ENCODE measurements at regions not wholly inside any gene's neighbourhood (a gene's known extent, or its start where the extent isn't known, plus 50 kb on each side); places are given as distances from the start of the nearest gene placed in this dataset.
"Not testable (repeated sequence)": the region's sequence is repeated elsewhere in the genome, so short reads cannot be mapped to it uniquely, and the experiment has no call there.

DNA sequence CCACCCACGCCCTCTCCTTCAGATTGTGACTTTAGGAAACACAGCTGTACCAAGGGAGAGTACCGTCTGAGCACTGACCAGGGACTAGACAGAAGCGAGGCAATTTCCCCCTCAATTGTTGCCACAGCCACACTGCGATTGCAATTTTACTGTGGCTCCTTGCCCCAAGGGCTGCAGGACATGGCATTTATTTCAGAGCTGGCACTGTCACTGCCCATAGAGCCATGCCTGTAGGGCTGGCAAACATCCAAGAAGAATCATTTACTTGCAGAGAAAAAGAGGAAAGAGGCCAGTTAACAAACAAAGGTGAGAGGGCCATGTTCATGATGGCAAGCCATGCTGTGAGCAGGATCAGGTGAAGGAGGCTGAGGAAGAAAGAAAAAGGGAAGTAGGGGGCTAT lies 129.6 kb downstream of the EMP1 start:
- Mint-ChIP-seq H3K27me3 (ENCODE audit: insufficient read depth) (peaks cover 26% of the 10 kb centered on the region), H3K4me3 (no peak overlapping the region), H3K9me3 (no peaks in the 10 kb centered on the region), H3K4me1 (ENCODE audit: low read depth) (no peaks in the 10 kb centered on the region), H3K36me3 (ENCODE audit: low read depth) (no peaks in the 10 kb centered on the region), H3K27ac (no peak overlapping the region)
- TF ChIP-seq CTCF (IDR thresholded peaks at IDR 0.05): no peak
- no peak for DNase-seq

DNA sequence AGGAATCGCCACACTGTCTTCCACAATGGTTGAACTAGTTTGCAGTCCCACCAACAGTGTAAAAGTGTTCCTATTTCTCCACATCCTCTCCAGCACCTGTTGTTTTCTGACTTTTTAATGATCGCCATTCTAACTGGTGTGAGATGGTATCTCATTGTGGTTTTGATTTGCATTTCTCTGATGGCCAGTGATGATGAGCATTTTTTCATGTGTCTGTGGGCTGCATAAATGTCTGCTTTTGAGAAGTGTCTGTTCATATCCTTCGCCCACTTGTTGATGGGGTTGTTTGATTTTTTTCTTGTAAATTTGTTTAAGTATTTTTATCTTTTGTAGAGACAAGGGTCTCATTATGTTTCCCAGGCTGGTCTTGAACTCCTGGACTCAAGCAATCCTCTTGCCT lies 128.5 kb downstream of the EMP1 start:
- H3K4me3 Mint-ChIP-seq; H3K27ac Mint-ChIP-seq; H3K9me3 Mint-ChIP-seq; H3K36me3 Mint-ChIP-seq (ENCODE audit: low read depth); H3K4me1 Mint-ChIP-seq (ENCODE audit: low read depth); DNase-seq: not testable (repeated sequence)
- H3K27me3 Mint-ChIP-seq (ENCODE audit: insufficient read depth): peaks cover 24% of the 10 kb centered on the region

DNA sequence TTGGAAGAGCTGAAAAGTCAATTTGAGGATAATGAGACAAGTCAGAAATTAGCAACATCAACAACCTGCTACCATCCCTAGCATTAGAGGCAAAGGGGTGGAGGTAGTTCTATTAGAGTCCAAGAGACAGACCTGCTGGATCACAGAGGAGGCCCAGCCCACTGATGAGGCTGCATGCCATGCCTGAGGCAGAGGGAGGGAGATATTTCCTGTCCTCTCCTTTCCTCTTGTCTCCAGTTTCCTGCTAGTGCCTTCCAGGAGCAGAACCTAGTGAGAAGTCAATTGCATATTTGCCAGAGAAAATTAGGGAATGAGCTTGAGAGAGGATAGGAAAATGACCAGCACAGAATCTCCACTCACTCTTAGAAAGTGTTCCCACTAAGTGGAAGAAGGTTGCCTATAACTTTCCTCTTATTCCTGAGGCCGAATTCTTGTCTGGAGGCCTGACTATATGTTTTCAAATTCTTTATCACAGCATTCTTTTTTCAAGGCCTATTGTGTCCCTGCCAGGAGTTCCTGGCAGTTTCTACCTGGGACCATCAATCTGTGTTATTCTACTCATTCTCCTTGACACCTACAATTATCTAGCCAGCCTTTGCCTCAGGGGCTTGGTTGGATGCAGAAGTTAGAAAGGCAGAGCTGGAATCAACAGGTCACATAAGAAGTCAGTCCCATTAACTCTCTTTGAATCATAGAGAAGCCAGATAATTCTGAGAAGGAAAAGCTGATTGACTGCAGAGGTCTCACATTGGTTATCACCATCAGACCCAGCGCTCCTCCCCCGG lies 121.9 kb downstream of the EMP1 start:
- no peak overlapping the region for H3K27ac Mint-ChIP-seq
- TF ChIP-seq CTCF (IDR thresholded peaks at IDR 0.05): no peak
- no peak overlapping the region for H3K4me3 Mint-ChIP-seq
- no peaks in the 10 kb centered on the region for H3K9me3 Mint-ChIP-seq
- DNase-seq: no peak
- no peaks in the 10 kb centered on the region for H3K36me3 Mint-ChIP-seq (ENCODE audit: low read depth)
- H3K4me1 Mint-ChIP-seq (ENCODE audit: low read depth): no peaks in the 10 kb centered on the region
- peaks cover 27% of the 10 kb centered on the region for H3K27me3 Mint-ChIP-seq (ENCODE audit: insufficient read depth)

DNA sequence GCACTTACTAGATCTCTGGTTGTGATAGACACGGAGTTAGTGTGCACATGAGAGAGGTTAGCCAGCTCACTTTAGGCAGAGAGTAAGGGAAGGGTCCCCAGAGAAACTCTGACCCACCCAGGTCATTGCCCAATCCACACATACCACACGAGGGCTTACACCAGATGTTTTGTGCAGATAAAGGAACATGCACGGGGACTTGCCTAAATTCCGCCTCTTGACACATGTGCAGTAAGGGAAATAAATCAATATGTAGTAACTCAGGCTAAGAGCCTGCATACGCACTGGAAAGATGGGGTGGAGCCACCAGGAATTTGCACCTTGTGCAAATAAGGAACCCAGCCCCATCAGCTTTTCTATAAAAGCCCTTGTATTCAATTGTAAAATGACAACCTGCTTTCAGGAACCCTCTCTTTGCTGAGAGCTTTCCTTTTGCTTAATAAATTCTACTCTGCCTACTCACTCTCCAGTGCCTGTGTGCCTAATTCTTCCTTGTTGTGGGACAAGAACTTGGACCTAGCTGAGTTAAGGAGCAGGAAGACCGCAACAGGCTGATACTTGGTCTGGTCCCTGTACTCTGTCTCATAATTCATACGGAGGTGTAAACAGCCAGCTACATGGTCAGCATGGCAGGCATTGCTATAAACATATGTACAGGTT lies 120.2 kb downstream of the EMP1 start:
- DNase-seq: no peak
- Mint-ChIP-seq H3K9me3 (no peaks in the 10 kb centered on the region), H3K36me3 (ENCODE audit: low read depth) (no peaks in the 10 kb centered on the region), H3K4me1 (ENCODE audit: low read depth) (no peaks in the 10 kb centered on the region), H3K4me3 (no peak overlapping the region), H3K27me3 (ENCODE audit: insufficient read depth) (peaks cover 18% of the 10 kb centered on the region), H3K27ac (no peak overlapping the region)
- TF ChIP-seq CTCF (IDR thresholded peaks at IDR 0.05): no peak

DNA sequence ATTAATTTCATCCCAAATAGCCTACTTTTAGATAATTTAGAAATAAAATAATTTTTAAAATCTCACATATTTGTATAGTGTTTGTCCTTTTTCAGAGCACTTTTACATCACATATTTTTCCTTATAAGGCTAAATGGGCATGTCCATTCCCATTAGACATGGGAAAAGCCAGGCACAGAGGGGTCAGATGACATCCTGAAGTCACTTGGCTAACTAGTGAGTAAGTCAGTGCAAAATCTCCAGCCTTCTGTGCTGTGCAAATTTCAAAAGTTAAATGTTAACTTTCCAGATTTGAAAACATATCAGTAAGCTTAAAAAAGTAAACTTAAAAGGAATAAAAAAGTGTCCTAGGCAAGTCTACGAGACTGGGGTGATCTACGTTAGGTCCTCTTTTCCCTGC lies 117.4 kb downstream of the EMP1 start:
- Mint-ChIP-seq H3K4me3 (no peak overlapping the region), H3K4me1 (ENCODE audit: low read depth) (no peaks in the 10 kb centered on the region), H3K9me3 (no peaks in the 10 kb centered on the region), H3K27ac (no peak overlapping the region), H3K27me3 (ENCODE audit: insufficient read depth) (peaks cover 15% of the 10 kb centered on the region), H3K36me3 (ENCODE audit: low read depth) (no peaks in the 10 kb centered on the region)
- no peak for TF ChIP-seq CTCF (IDR thresholded peaks at IDR 0.05)
- DNase-seq: no peak

DNA sequence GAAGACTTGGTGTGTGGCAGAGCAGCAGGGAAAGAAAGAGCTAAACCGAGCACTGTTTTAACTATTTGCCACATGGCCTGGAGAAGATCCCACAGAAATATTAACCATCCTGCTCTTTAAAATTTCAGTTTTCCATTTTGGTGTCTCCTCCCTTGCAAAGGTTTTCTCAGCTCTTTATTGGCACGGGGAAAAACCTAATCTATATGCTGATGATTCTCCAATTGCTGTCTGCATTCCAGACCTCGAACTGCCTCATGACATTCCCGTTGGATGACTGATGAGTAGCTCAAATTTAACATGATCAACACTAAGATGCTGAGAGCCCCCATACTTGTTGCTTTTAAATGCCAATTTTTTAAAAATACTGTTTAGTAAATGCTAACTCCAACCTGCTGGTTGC lies 115.0 kb downstream of the EMP1 start:
- no peak overlapping the region for H3K4me3 Mint-ChIP-seq
- no peak for TF ChIP-seq CTCF (IDR thresholded peaks at IDR 0.05)
- H3K27ac Mint-ChIP-seq: no peak overlapping the region
- no peaks in the 10 kb centered on the region for H3K36me3 Mint-ChIP-seq (ENCODE audit: low read depth)
- DNase-seq: no peak
- H3K4me1 Mint-ChIP-seq (ENCODE audit: low read depth): no peaks in the 10 kb centered on the region
- no peaks in the 10 kb centered on the region for H3K9me3 Mint-ChIP-seq
- H3K27me3 Mint-ChIP-seq (ENCODE audit: insufficient read depth): peaks cover 9% of the 10 kb centered on the region; the same call in 1 of the 2 replicates

All from HFFc6 (cell line).